ENCODE measurements at regions not wholly inside any gene's neighbourhood (a gene's known extent, or its start where the extent isn't known, plus 50 kb on each side); places are given as distances from the start of the nearest gene placed in this dataset.

DNA sequence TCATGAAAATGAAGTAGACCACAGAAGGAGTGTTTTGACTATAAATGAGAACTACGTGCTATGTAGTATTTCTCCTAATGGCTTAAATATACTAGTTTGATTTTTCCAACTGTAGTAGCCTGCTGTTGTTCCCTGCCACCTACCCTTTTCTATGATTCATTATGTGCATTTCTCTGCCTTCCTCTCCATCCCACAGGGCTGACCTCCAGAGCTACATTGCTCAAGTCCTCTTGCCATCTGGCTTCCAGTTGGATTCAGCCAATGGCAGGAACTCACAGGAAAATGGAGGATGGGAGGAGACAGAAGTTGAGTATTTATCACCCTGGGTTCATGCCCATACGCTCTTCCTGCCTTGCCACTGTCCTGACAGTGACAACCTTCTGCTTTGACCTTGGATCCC, 515.3 kb downstream of the SOX5 start:
- TF ChIP-seq CTCF (conservative IDR thresholded peaks at IDR 0.05 in 1 of 2, IDR thresholded peaks at IDR 0.05 in 1 of 2; ENCODE audit: low read depth in 1 of 2, low read length in 2 of 2) (no peak), EZH2 (IDR thresholded peaks at IDR 0.05; ENCODE audit: low read length, missing control alignments) (no peak)
